ENCODE measurements at regions not wholly inside any gene's neighbourhood (a gene's known extent, or its start where the extent isn't known, plus 50 kb on each side); places are given as distances from the start of the nearest gene placed in this dataset.

- no peak for DNase-seq (ENCODE audit: low read depth)
Measured at GRCh38 chr17:77637818-77638575, 320.5 kb upstream of the TNRC6C start.

GRCh38 chr17:77640252-77640651, 318.3 kb upstream of the TNRC6C start:
- no peak for DNase-seq (ENCODE audit: low read depth)

- no peak for DNase-seq (ENCODE audit: low read depth)
Measured at GRCh38 chr17:77640916-77641605, 317.4 kb upstream of the TNRC6C start.

GRCh38 chr17:77641718-77642117, 316.8 kb upstream of the TNRC6C start:
- no peak for DNase-seq (ENCODE audit: low read depth)

GRCh38 chr17:77644181-77645071, 314.1 kb upstream of the TNRC6C start:
- no peak for DNase-seq (ENCODE audit: low read depth)

GRCh38 chr17:77645072-77646045, 313.1 kb upstream of the TNRC6C start:
- peak; percentile 43 for DNase-seq (ENCODE audit: low read depth)

GRCh38 chr17:77646046-77646430, 312.5 kb upstream of the TNRC6C start:
- DNase-seq (ENCODE audit: low read depth): no peak

GRCh38 chr17:77647531-77647930, 311.0 kb upstream of the TNRC6C start:
- DNase-seq (ENCODE audit: low read depth): no peak

GRCh38 chr17:77649717-77650211, 308.7 kb upstream of the TNRC6C start:
- DNase-seq (ENCODE audit: low read depth): peak; percentile 32

GRCh38 chr17:77651988-77652387, 306.5 kb upstream of the TNRC6C start:
- DNase-seq (ENCODE audit: low read depth): no peak

GRCh38 chr17:77654296-77654695, 304.2 kb upstream of the TNRC6C start:
- no peak for DNase-seq (ENCODE audit: low read depth)

GRCh38 chr17:77654850-77655249, 303.7 kb upstream of the TNRC6C start:
- DNase-seq (ENCODE audit: low read depth): no peak

- DNase-seq (ENCODE audit: low read depth): no peak
Measured at GRCh38 chr17:77656054-77656453, 302.4 kb upstream of the TNRC6C start.

- no peak for DNase-seq (ENCODE audit: low read depth)
Measured at GRCh38 chr17:77657839-77658238, 300.7 kb upstream of the TNRC6C start.

- DNase-seq (ENCODE audit: low read depth): no peak
Measured at GRCh38 chr17:77660524-77660923, 298.0 kb upstream of the TNRC6C start.

GRCh38 chr17:77662833-77663232, 295.7 kb upstream of the TNRC6C start:
- DNase-seq (ENCODE audit: low read depth): no peak

GRCh38 chr17:77664097-77664729, 294.3 kb upstream of the TNRC6C start:
- DNase-seq (ENCODE audit: low read depth): no peak

GRCh38 chr17:77665833-77666232, 292.7 kb upstream of the TNRC6C start:
- DNase-seq (ENCODE audit: low read depth): no peak

GRCh38 chr17:77666462-77666861, 292.0 kb upstream of the TNRC6C start:
- no peak for DNase-seq (ENCODE audit: low read depth)

GRCh38 chr17:77666881-77667395, 291.6 kb upstream of the TNRC6C start:
- no peak for DNase-seq (ENCODE audit: low read depth)

Data from LHCN-M2 (cell line).